Testis (tissue), 2 donors: ENCODE measurements at regions not wholly inside any gene's neighbourhood (a gene's known extent, or its start where the extent isn't known, plus 50 kb on each side); places are given as distances from the start of the nearest gene placed in this dataset.

Source experiments
- DNase-seq: peaks from one replicate; pipeline ENCODE4 v3.0.0-alpha.2; 2019
- H3K27ac ChIP-seq, 2 donors: fragments of 200-600 bp; sonication (generic); one replicate each; pipeline ENCODE4 v1.5.1; 2019
- H3K27me3 ChIP-seq: fragments of 200-600 bp; sonication (generic); one replicate; pipeline ENCODE4 v1.5.1; 2019
- H3K36me3 ChIP-seq: fragments of 200-600 bp; sonication (generic); one replicate; pipeline ENCODE4 v1.5.1; 2017; ENCODE audit warnings: low read depth; ENCODE audit errors: missing control alignments
- H3K4me1 ChIP-seq: fragments of 200-600 bp; sonication (generic); one replicate; pipeline ENCODE4 v1.5.1; 2019
- H3K4me3 ChIP-seq, 2 donors: fragments of 200-600 bp; sonication (generic); one replicate each; pipeline ENCODE4 v1.5.1; 2017 to 2019
- H3K9me3 ChIP-seq: fragments of 200-600 bp; sonication (generic); one replicate; pipeline ENCODE4 v1.5.1; 2017
- CTCF ChIP-seq, 3 experiments: fragments of 450-650 bp in 2 of 3; fragments of 200-600 bp in 1 of 3; sonication (generic) in 1 of 3; IDR thresholded peaks; one replicate each; pipeline ENCODE4 v1.5.1; 2016 to 2019; ENCODE audit warnings: antibody characterized with exemption in 3 of 3, mild to moderate bottlenecking in 2 of 3, moderate library complexity in 1 of 3
- POLR2A ChIP-seq: fragments of 450-650 bp; IDR thresholded peaks from one replicate; pipeline ENCODE4 v1.6.1; 2017; ENCODE audit warnings: antibody characterized with exemption, mild to moderate bottlenecking, moderate library complexity
- WGBS, 2 donors: methylation state at CpG; one replicate each; pipeline ENCODE4 v1.1.5; 2018; 5-methylcytosine and 5-hydroxymethylcytosine counted together
- intact Hi-C: fragments of 100-400 bp; cut with DNase I; formaldehyde crosslinking; loops from one replicate; pipeline ENCODE4 v1.15.1; 2023; ENCODE audit warnings: low total_unique reads

GRCh38 chr2:88318956-88319330 lies 133.6 kb downstream of the FOXI3 start:
- intact Hi-C loops: no loop called here
- 78 to 82% methylated on average over 5 of the region's 5 CpGs for WGBS, 2 donors
- TF ChIP-seq CTCF (IDR thresholded peaks at IDR 0.05): no peak
- no peak for TF ChIP-seq POLR2A

GRCh38 chr2:88318071-88318955 lies 134.2 kb downstream of the FOXI3 start:
- intact Hi-C loops: no loop called here
- no peak for DNase-seq

More at GRCh38 chr2:88318956-88319330, 133.6 kb downstream of the FOXI3 start:
- Histone ChIP-seq H3K36me3 (no peaks in the 10 kb centered on the region), H3K27me3 (no peaks in the 10 kb centered on the region), H3K4me1 (no peaks in the 10 kb centered on the region), H3K27ac (no peak overlapping the region), H3K4me3 (no peak overlapping the region), H3K9me3 (no peaks in the 10 kb centered on the region)
- no peak for DNase-seq

GRCh38 chr2:88310787-88311186 lies 140.6 kb downstream of the THNSL2 start:
- Histone ChIP-seq H3K9me3 (no peaks in the 10 kb centered on the region), H3K27me3 (no peaks in the 10 kb centered on the region), H3K4me1 (no peaks in the 10 kb centered on the region), H3K27ac (no peak overlapping the region), H3K36me3 (no peaks in the 10 kb centered on the region), H3K4me3 (no peak overlapping the region)
- intact Hi-C loops: no loop called here
- 94 to 100% methylated on average over 1 of the region's 1 CpG for WGBS, 2 donors
- no peak for DNase-seq
- TF ChIP-seq POLR2A (no peak), CTCF (IDR thresholded peaks at IDR 0.05) (no peak)

More at GRCh38 chr2:88318071-88318955, 134.2 kb downstream of the FOXI3 start:
- Histone ChIP-seq H3K27me3 (no peaks in the 10 kb centered on the region), H3K27ac (no peak overlapping the region), H3K36me3 (no peaks in the 10 kb centered on the region), H3K9me3 (no peaks in the 10 kb centered on the region), H3K4me1 (no peaks in the 10 kb centered on the region), H3K4me3 (no peak overlapping the region)
- TF ChIP-seq POLR2A: no peak
- no peak for TF ChIP-seq CTCF (IDR thresholded peaks at IDR 0.05)
- 89 to 93% methylated on average over 5 of the region's 5 CpGs for WGBS, 2 donors

- Histone ChIP-seq H3K4me1 (no peaks in the 10 kb centered on the region), H3K27ac (no peak overlapping the region), H3K36me3 (no peaks in the 10 kb centered on the region), H3K4me3 (no peak overlapping the region), H3K27me3 (no peaks in the 10 kb centered on the region), H3K9me3 (no peaks in the 10 kb centered on the region)
- no peak for TF ChIP-seq POLR2A
- TF ChIP-seq CTCF (IDR thresholded peaks at IDR 0.05): peak in 1 of 3 experiments; percentile 29
- intact Hi-C loops: no loop called here
- peak; percentile 34 for DNase-seq
Observed at GRCh38 chr2:88307817-88308216, 137.7 kb downstream of the THNSL2 start.

- DNase-seq: no peak
- H3K27me3 ChIP-seq: no peaks in the 10 kb centered on the region
- intact Hi-C loops: no loop called here
- H3K36me3 ChIP-seq: no peaks in the 10 kb centered on the region
- no peaks in the 10 kb centered on the region for H3K4me1 ChIP-seq
- TF ChIP-seq POLR2A (no peak), CTCF (IDR thresholded peaks at IDR 0.05) (no peak)
- H3K9me3 ChIP-seq: no peaks in the 10 kb centered on the region
- no peak overlapping the region for H3K27ac ChIP-seq
- WGBS, 2 donors: 88 to 93% methylated on average over 3 of the region's 3 CpGs
- H3K4me3 ChIP-seq: no peak overlapping the region
Observed at GRCh38 chr2:88303865-88304264, 133.7 kb downstream of the THNSL2 start.
